ENCODE measurements at regions not wholly inside any gene's neighbourhood (a gene's known extent, or its start where the extent isn't known, plus 50 kb on each side); places are given as distances from the start of the nearest gene placed in this dataset.

GRCh38 chr1:199221371-199222150 lies 582.7 kb downstream of the PTPRC start:
- no peaks in the 10 kb centered on the region for H3K36me3 ChIP-seq (ENCODE audit: control insufficient read depth in 3 of 3, insufficient read depth in 2 of 3, low read depth in 1 of 3, low read length in 3 of 3)
- no peak overlapping the region for H3K27ac ChIP-seq (ENCODE audit: low read depth in 1 of 3, low read length in 2 of 3)
- FAIRE-seq (no peak), DNase-seq (no peak)
- no peaks in the 10 kb centered on the region for H3K9me3 ChIP-seq (ENCODE audit: control insufficient read depth in 2 of 2, insufficient read depth in 1 of 2, low read depth in 1 of 2, low read length in 1 of 2)
- no peaks in the 10 kb centered on the region for H3K4me1 ChIP-seq (ENCODE audit: control insufficient read depth in 3 of 3, insufficient read depth in 2 of 3, low read depth in 1 of 3, low read length in 2 of 3)
- 89 to 93% (median 93%) methylated on average over 4 of the region's 4 CpGs for WGBS, 3 donors
- H3K4me3 ChIP-seq (ENCODE audit: low read depth in 1 of 3, low read length in 3 of 3), result no peak overlapping the region
- H3K27me3 ChIP-seq (ENCODE audit: control insufficient read depth in 3 of 3, insufficient read depth in 3 of 3, low read length in 3 of 3), result no peaks in the 10 kb centered on the region

GRCh38 chr1:199223936-199224335 lies 585.1 kb downstream of the PTPRC start:
- no peak overlapping the region for H3K27ac ChIP-seq (ENCODE audit: low read depth in 1 of 3, low read length in 2 of 3)
- H3K4me3 ChIP-seq (ENCODE audit: low read depth in 1 of 3, low read length in 3 of 3), result no peak overlapping the region
- no peaks in the 10 kb centered on the region for H3K4me1 ChIP-seq (ENCODE audit: control insufficient read depth in 3 of 3, insufficient read depth in 2 of 3, low read depth in 1 of 3, low read length in 2 of 3)
- no peak for FAIRE-seq
- no peaks in the 10 kb centered on the region for H3K36me3 ChIP-seq (ENCODE audit: control insufficient read depth in 3 of 3, insufficient read depth in 2 of 3, low read depth in 1 of 3, low read length in 3 of 3)
- 50 to 81% (median 62%) methylated on average over 3 of the region's 3 CpGs for WGBS, 3 donors
- DNase-seq, result no peak
- H3K27me3 ChIP-seq (ENCODE audit: control insufficient read depth in 3 of 3, insufficient read depth in 3 of 3, low read length in 3 of 3), result no peaks in the 10 kb centered on the region
- no peaks in the 10 kb centered on the region for H3K9me3 ChIP-seq (ENCODE audit: control insufficient read depth in 2 of 2, insufficient read depth in 1 of 2, low read depth in 1 of 2, low read length in 1 of 2)

GRCh38 chr1:199226163-199226562 lies 587.3 kb downstream of the PTPRC start:
- H3K4me3 ChIP-seq (ENCODE audit: low read depth in 1 of 3, low read length in 3 of 3), result no peak overlapping the region
- FAIRE-seq (no peak), DNase-seq (no peak)
- no peak overlapping the region for H3K27ac ChIP-seq (ENCODE audit: low read depth in 1 of 3, low read length in 2 of 3)
- no peaks in the 10 kb centered on the region for H3K36me3 ChIP-seq (ENCODE audit: control insufficient read depth in 3 of 3, insufficient read depth in 2 of 3, low read depth in 1 of 3, low read length in 3 of 3)
- no peaks in the 10 kb centered on the region for H3K4me1 ChIP-seq (ENCODE audit: control insufficient read depth in 3 of 3, insufficient read depth in 2 of 3, low read depth in 1 of 3, low read length in 2 of 3)
- no peaks in the 10 kb centered on the region for H3K9me3 ChIP-seq (ENCODE audit: control insufficient read depth in 2 of 2, insufficient read depth in 1 of 2, low read depth in 1 of 2, low read length in 1 of 2)
- WGBS, 3 donors, result 29 to 40% (median 31%) methylated on average over 2 of the region's 2 CpGs
- no peaks in the 10 kb centered on the region for H3K27me3 ChIP-seq (ENCODE audit: control insufficient read depth in 3 of 3, insufficient read depth in 3 of 3, low read length in 3 of 3)

- DNase-seq (no peak), FAIRE-seq (no peak)
- no peaks in the 10 kb centered on the region for H3K4me1 ChIP-seq (ENCODE audit: control insufficient read depth in 3 of 3, insufficient read depth in 2 of 3, low read depth in 1 of 3, low read length in 2 of 3)
- H3K27me3 ChIP-seq (ENCODE audit: control insufficient read depth in 3 of 3, insufficient read depth in 3 of 3, low read length in 3 of 3), result no peaks in the 10 kb centered on the region
- no peaks in the 10 kb centered on the region for H3K36me3 ChIP-seq (ENCODE audit: control insufficient read depth in 3 of 3, insufficient read depth in 2 of 3, low read depth in 1 of 3, low read length in 3 of 3)
- H3K9me3 ChIP-seq (ENCODE audit: control insufficient read depth in 2 of 2, insufficient read depth in 1 of 2, low read depth in 1 of 2, low read length in 1 of 2), result no peaks in the 10 kb centered on the region
- H3K27ac ChIP-seq (ENCODE audit: low read depth in 1 of 3, low read length in 2 of 3), result no peak overlapping the region
- 14 to 49% (median 36%) methylated on average over 2 of the region's 2 CpGs for WGBS, 3 donors
- no peak overlapping the region for H3K4me3 ChIP-seq (ENCODE audit: low read depth in 1 of 3, low read length in 3 of 3)
Observed at GRCh38 chr1:199242147-199242546, 603.3 kb downstream of the PTPRC start.

GRCh38 chr1:199242601-199243000 lies 603.8 kb downstream of the PTPRC start:
- no peak overlapping the region for H3K4me3 ChIP-seq (ENCODE audit: low read depth in 1 of 3, low read length in 3 of 3)
- H3K4me1 ChIP-seq (ENCODE audit: control insufficient read depth in 3 of 3, insufficient read depth in 2 of 3, low read depth in 1 of 3, low read length in 2 of 3), result no peaks in the 10 kb centered on the region
- FAIRE-seq (no peak), DNase-seq (no peak)
- WGBS, 3 donors, result 64 to 84% (median 77%) methylated on average over 2 of the region's 2 CpGs
- H3K36me3 ChIP-seq (ENCODE audit: control insufficient read depth in 3 of 3, insufficient read depth in 2 of 3, low read depth in 1 of 3, low read length in 3 of 3), result no peaks in the 10 kb centered on the region
- H3K27me3 ChIP-seq (ENCODE audit: control insufficient read depth in 3 of 3, insufficient read depth in 3 of 3, low read length in 3 of 3), result no peaks in the 10 kb centered on the region
- no peak overlapping the region for H3K27ac ChIP-seq (ENCODE audit: low read depth in 1 of 3, low read length in 2 of 3)
- H3K9me3 ChIP-seq (ENCODE audit: control insufficient read depth in 2 of 2, insufficient read depth in 1 of 2, low read depth in 1 of 2, low read length in 1 of 2), result no peaks in the 10 kb centered on the region

- no peak overlapping the region for H3K27ac ChIP-seq (ENCODE audit: low read depth in 1 of 3, low read length in 2 of 3)
- WGBS, 3 donors, result 76 to 80% (median 77%) methylated on average over 11 of the region's 11 CpGs
Observed at GRCh38 chr1:199243423-199244061, 604.7 kb downstream of the PTPRC start.

GRCh38 chr1:199245946-199246345 lies 607.1 kb downstream of the PTPRC start:
- Histone ChIP-seq H3K36me3 (ENCODE audit: control insufficient read depth in 3 of 3, insufficient read depth in 2 of 3, low read depth in 1 of 3, low read length in 3 of 3) (no peaks in the 10 kb centered on the region), H3K4me3 (ENCODE audit: low read depth in 1 of 3, low read length in 3 of 3) (no peak overlapping the region), H3K27ac (ENCODE audit: low read depth in 1 of 3, low read length in 2 of 3) (no peak overlapping the region), H3K4me1 (ENCODE audit: control insufficient read depth in 3 of 3, insufficient read depth in 2 of 3, low read depth in 1 of 3, low read length in 2 of 3) (no peaks in the 10 kb centered on the region), H3K9me3 (ENCODE audit: control insufficient read depth in 2 of 2, insufficient read depth in 1 of 2, low read depth in 1 of 2, low read length in 1 of 2) (no peaks in the 10 kb centered on the region), H3K27me3 (ENCODE audit: control insufficient read depth in 3 of 3, insufficient read depth in 3 of 3, low read length in 3 of 3) (no peaks in the 10 kb centered on the region)
- 30 to 65% (median 44%) methylated on average over 3 of the region's 3 CpGs for WGBS, 3 donors
- DNase-seq, result no peak
- FAIRE-seq, result no peak

More at GRCh38 chr1:199243423-199244061, 604.7 kb downstream of the PTPRC start:
- Histone ChIP-seq H3K27me3 (ENCODE audit: control insufficient read depth in 3 of 3, insufficient read depth in 3 of 3, low read length in 3 of 3) (no peaks in the 10 kb centered on the region), H3K4me1 (ENCODE audit: control insufficient read depth in 3 of 3, insufficient read depth in 2 of 3, low read depth in 1 of 3, low read length in 2 of 3) (no peaks in the 10 kb centered on the region), H3K4me3 (ENCODE audit: low read depth in 1 of 3, low read length in 3 of 3) (no peak overlapping the region), H3K9me3 (ENCODE audit: control insufficient read depth in 2 of 2, insufficient read depth in 1 of 2, low read depth in 1 of 2, low read length in 1 of 2) (no peaks in the 10 kb centered on the region), H3K36me3 (ENCODE audit: control insufficient read depth in 3 of 3, insufficient read depth in 2 of 3, low read depth in 1 of 3, low read length in 3 of 3) (no peaks in the 10 kb centered on the region)
- FAIRE-seq (no peak), DNase-seq (peak; percentile 8)

GRCh38 chr1:199246716-199247115 lies 607.9 kb downstream of the PTPRC start:
- Histone ChIP-seq H3K4me1 (ENCODE audit: control insufficient read depth in 3 of 3, insufficient read depth in 2 of 3, low read depth in 1 of 3, low read length in 2 of 3) (no peaks in the 10 kb centered on the region), H3K36me3 (ENCODE audit: control insufficient read depth in 3 of 3, insufficient read depth in 2 of 3, low read depth in 1 of 3, low read length in 3 of 3) (no peaks in the 10 kb centered on the region), H3K9me3 (ENCODE audit: control insufficient read depth in 2 of 2, insufficient read depth in 1 of 2, low read depth in 1 of 2, low read length in 1 of 2) (no peaks in the 10 kb centered on the region), H3K27me3 (ENCODE audit: control insufficient read depth in 3 of 3, insufficient read depth in 3 of 3, low read length in 3 of 3) (no peaks in the 10 kb centered on the region), H3K4me3 (ENCODE audit: low read depth in 1 of 3, low read length in 3 of 3) (no peak overlapping the region), H3K27ac (ENCODE audit: low read depth in 1 of 3, low read length in 2 of 3) (no peak overlapping the region)
- FAIRE-seq (no peak), DNase-seq (no peak)
- 89 to 94% (median 92%) methylated on average over 3 of the region's 3 CpGs for WGBS, 3 donors
